Spleen (tissue), 7 donors: ENCODE measurements at regions not wholly inside any gene's neighbourhood (a gene's known extent, or its start where the extent isn't known, plus 50 kb on each side); places are given as distances from the start of the nearest gene placed in this dataset.

Experiments used
- POLR2A ChIP-seq, 3 donors: fragments of 450-650 bp; IDR thresholded peaks; one replicate each; pipeline ENCODE4 v1.5.1; 2017; ENCODE audit warnings: antibody characterized with exemption in 3 of 3, mild to moderate bottlenecking in 1 of 3
- TF ChIP-seq, protein P1 (sequence below), 11 experiments: fragments of 200-600 bp in 7 of 11; fragments of 450-650 bp in 4 of 11; sonication (generic) in 4 of 11; IDR thresholded peaks in 8 of 11; conservative IDR thresholded peaks in 3 of 11; 1 replicate in 7 of 11; 2 replicates in 4 of 11; pipeline versions ENCODE4 v1.4.0 to v1.8.0; 2016 to 2021; ENCODE audit warnings: antibody characterized with exemption in 11 of 11, inconsistent platforms in 4 of 11, mild to moderate bottlenecking in 1 of 11
- donor health status: DM: no; HTN: no; CAD: no; lungs with moderate emphysema.
- donor health status: DM: no; HTN: no; CAD: no.
- donor health status: DM: no; HTN: no; CAD: no.

DNA sequence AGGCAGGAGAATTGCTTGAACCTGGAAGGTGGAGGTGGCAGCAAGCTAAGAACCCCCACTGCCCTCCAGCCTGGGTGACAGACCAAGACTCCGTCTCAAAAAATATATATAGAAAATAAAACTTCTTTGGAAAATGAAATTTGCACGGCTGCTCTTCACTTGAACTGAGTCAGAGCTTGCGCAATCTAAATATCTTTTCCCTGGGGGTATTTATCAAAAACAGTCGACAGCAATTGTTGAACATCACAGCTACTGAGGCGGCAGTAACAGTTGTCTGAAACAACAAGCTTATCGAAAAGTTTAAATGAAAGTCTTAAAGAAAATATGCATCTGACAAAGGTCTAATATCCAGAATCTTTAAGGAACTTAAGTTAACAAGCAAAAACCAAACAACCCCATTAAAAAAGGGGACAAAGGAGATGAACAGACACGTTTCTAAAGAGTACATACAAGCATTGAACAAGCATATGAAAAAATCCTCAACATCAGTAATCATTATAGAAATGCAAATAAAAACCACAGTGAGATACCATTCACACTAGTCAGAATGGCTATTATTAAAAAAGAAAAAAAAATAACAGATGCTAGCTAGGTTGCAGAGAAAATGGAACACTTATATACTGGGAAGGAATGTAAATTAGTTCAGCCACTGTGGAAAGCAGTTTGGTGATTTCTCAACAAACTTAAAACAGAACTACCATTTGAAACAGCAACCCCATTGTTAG lies 153.6 kb upstream of the CDH9 start:
- no peak for TF ChIP-seq POLR2A (IDR thresholded peaks at IDR 0.05)
- TF ChIP-seq, protein P1, sequence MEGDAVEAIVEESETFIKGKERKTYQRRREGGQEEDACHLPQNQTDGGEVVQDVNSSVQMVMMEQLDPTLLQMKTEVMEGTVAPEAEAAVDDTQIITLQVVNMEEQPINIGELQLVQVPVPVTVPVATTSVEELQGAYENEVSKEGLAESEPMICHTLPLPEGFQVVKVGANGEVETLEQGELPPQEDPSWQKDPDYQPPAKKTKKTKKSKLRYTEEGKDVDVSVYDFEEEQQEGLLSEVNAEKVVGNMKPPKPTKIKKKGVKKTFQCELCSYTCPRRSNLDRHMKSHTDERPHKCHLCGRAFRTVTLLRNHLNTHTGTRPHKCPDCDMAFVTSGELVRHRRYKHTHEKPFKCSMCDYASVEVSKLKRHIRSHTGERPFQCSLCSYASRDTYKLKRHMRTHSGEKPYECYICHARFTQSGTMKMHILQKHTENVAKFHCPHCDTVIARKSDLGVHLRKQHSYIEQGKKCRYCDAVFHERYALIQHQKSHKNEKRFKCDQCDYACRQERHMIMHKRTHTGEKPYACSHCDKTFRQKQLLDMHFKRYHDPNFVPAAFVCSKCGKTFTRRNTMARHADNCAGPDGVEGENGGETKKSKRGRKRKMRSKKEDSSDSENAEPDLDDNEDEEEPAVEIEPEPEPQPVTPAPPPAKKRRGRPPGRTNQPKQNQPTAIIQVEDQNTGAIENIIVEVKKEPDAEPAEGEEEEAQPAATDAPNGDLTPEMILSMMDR (IDR thresholded peaks at IDR 0.05 in 8 of 11, conservative IDR thresholded peaks at IDR 0.05 in 3 of 11), result no peak
